HG03025 (cell line): ENCODE measurements at regions not wholly inside any gene's neighbourhood (a gene's known extent, or its start where the extent isn't known, plus 50 kb on each side); places are given as distances from the start of the nearest gene placed in this dataset.
"Not testable (repeated sequence)": the region's sequence is repeated elsewhere in the genome, so short reads cannot be mapped to it uniquely, and the experiment has no call there.

ENCODE experiments used
- ATAC-seq: cut with Tn5 transposase; IDR thresholded peaks from one replicate; pipeline ENCODE4 v1.9.1; 2021; ENCODE audit warnings: mild to moderate bottlenecking, moderate library complexity; ENCODE audit not compliant: unreplicated experiment, low FRiP score

DNA sequence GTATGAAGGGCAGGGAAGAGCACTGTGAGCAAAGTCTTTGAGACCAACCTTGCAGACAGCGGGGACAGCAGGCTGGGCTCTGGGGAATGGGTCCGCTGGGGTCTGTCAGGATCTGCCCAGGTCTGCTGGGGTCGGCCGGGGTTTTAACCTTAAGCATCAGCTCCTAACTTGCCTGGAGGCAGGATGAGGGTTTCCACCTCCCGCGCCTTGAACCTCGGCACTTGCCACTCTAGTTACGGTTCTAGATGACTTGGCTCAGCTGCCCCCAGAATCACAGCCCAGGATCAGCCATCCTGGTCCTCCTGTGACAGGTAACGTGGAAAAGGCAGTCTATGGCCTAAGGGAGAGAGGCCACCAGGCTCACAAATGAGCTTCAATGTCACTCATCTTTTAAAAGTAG lies 50.4 kb upstream of the CACUL1 start:
- no peak for ATAC-seq

DNA sequence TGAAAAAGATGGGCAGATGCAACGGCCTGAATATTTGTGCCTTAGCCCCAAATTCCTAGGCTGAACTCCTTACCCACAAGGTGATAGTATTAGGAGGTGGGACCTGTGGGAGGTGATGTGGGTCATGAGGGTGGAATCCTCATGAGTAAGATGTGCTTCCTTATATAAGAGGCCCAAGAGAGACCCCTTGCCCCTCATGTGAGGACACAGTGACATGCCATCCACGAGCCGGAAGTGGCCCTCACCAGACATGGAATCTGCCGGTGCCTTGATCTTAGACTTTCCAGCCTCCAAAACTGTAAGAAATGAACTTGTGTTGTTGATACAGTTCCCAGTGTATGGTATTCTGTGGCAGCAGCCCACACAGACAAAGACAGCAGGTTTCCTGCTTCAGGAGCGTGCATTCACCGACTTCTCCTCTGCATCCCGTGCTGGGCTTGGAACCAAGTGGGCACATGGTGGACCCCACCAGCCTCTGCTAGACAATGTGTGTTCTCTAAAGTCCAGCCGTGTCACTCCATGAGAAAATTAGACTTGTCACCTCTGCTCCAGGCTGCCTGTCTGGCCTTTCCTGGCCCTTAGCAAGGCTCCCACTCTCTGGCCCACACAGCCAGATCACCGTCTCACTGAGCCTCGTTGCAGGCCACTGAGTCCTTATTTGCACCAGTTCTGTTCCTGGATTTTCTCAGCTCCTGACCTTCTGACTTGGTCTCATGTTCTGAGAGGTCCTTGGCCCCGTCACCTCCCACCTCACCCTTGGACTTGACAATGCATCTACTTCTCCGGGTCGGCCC lies 52.9 kb upstream of the CACUL1 start:
- no peak for ATAC-seq

DNA sequence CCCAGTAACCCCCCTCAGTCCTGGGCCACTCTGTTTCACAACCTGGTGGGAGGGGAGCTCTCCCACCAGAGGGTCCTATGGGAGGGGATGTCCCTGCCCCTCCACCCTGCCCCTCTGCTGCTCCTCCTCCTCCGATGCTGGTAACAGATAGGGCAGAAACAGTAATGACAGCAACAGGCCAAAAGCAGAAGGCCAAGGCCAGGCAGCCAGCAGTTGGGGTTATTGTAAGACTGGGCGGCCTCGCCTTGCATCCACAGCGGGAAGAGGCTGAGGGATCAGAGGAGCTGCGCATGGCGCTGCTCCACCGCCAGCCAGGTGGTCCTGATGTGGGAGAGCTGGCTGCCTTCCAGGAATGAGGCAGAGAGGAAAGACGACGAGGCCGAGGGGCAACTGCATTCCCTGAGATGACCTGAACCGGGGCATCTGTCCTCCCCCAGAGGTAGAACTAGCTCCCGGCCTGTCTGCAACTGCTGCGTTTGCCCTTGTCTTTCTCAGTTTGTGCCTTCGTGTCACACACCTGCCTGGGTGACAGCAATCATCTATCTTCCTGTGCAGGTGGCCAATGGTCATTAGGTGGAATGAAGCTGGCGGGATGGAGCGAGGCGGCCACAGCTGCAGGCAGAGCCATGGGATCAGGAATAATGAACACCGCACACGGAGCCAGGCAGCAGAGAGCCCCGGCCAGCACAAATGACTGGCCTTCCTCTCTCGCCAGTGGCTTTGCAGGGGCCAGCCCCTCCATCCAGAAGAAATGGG lies 54.0 kb upstream of the CACUL1 start:
- ATAC-seq: no peak

DNA sequence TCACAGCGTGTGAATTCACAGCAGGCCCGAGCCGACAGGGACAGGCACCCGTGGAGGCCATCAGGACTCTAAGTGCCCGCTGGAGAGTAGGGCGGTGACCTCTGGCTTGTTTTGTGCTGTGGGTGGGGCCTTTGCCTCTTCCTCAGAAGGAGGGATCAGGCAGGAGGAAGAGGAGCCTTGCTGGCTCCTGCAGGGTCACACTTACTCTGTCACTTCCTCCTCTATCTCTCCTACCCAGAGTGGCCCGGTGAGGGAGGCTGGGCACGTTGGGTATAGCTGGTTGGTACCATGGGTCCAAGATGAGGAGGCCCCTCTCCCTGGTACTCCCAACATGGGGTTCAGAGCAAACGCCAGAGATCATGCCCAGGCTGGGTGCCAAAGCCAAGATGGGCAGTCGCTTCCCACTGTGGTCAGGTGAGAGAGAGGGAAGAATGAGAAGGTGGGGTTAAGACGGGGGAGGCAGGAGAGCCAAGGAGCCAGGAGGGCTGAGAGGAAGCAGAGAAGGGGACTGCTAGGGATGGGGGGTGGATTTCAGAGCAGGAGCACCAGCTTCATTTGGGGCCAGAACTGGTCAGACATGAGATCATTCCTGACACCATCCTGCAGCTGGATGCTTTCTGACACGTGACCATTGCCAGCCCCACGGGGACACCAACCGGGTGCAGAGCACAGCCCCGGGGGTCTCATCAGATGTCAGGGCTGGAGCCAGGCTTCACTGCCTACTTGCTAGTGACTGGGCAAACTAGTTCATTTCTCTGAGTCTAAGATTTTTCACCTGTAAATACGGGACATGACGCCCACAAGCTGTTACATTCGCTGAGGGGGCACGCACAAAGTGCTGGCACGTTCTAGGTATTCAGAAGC lies 54.8 kb upstream of the CACUL1 start:
- ATAC-seq: no peak

- no peak for ATAC-seq
Measured at GRCh38 chr10:118810796-118811505, 56.2 kb upstream of the CACUL1 start.

DNA sequence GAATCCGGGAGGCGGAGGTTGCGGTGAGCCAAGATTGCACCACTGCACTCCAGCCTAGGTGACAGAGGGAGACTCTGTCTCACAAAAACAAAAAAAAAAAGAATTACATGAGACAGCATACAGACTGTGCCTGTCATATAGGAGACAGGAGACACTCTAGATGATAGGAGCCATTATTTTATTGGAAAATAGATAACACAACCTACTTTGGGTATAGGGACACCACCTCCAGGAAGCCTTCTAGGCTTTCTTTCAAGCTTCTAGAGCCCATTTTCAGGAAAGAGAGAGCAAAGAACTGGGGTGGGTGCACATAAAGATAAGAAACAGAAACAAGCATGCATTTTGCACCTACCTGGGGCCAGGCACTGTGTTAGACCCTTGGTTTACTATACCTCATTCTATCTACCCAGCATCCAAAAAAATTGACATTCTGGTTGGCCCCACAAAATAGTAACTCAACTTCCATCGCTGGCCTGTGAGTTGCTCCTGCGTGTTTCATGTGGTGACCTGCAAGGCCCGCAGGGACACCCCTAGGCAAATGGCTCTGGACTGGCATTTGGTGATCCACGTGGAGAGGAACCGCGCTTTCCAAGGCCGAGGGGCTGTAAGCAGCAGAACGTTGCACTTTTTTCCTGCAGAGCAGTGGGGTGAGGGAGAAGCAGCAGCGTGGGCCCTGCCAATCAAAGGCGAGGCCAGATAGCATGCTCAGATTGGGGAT lies 57.1 kb upstream of the CACUL1 start:
- no peak for ATAC-seq

GRCh38 chr10:118812393-118812740 lies 57.6 kb upstream of the CACUL1 start:
- no peak for ATAC-seq

DNA sequence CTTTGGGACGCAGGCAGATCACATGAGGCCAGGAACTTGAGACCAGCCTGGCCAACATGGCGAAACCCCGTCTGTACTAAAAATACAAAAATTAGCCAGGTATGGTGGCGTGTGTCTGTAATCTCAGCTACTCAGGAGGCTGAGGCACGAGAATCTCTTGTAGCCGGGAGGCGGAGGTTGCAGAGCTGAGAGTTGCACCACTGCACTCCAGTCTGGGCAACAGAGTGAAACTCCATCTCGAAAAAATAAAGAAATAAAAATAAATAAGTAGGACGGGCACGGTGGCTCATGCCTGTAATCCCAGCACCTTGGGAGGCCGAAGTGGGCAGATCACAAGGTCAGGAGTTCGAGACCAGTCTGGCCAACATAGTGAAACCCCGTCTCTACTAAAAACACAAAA lies 58.2 kb upstream of the CACUL1 start:
- ATAC-seq: not testable (repeated sequence)

DNA sequence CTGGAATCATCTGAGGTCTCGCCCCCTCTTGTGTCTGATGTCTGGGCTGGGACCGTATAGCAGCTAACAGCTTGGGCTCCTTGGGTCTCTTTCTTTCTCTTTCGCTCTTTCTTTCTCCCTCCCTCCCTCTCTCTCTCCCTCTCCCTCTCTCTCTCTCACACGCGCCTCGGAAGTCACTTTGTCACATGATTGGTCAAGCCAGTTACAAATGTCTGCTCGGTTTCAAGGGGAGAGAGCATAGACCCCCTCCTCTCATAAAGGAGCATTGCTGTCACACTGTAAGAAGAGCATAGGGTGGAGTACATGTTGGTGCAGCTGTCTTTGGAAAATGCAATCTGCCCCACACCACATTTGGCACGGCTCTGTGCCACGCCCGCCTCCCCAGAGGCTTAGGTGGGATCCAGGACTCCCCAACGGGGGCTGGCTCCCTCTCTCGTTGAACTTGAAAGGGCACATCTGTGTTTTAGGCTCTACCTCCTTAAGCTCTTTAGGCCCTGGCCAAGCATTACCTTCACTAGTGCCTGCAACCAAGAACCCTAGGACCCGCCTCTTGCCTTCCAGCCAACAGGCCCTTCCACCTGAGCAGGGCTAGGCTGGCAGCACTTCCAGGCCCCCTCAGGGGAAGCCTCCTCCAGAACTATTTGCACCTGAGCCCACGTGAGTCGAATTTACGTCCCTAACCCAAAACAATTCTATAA lies 61.9 kb upstream of the CACUL1 start:
- no peak for ATAC-seq

DNA sequence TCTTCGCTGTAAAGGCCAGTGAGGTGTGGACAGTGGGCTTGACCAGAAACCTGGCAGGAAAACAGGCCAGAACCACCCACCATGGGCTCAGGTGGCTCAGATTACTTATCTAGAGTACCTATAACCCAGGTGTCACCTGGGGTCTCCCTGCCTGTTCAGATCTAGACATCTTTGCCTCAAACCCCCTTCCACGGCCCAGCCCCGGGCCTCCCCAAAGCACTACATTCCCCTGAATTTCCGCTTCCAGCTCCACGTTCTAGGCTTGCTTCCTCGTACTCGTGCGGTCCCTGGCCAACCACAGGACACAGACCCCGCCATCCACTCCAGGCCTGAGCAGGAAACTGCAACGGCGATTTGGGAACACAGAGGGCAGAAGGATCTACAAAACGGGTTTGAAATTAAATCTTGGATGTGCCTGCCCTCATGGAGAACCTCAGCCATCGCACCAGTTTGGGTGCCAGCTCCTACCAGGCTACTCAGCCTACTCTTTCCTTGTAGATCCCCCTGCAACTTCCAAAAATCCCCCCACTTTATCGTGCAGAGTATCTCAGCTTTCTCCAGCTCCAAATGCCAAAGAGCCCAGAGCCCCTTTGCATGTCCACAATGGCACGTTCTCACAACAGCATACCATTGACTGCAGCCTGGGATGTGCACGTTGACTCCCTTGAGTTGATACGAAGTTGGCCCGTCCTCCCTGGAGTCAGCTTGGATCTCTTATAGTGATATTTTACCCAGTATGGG lies 62.7 kb upstream of the CACUL1 start:
- no peak for ATAC-seq

DNA sequence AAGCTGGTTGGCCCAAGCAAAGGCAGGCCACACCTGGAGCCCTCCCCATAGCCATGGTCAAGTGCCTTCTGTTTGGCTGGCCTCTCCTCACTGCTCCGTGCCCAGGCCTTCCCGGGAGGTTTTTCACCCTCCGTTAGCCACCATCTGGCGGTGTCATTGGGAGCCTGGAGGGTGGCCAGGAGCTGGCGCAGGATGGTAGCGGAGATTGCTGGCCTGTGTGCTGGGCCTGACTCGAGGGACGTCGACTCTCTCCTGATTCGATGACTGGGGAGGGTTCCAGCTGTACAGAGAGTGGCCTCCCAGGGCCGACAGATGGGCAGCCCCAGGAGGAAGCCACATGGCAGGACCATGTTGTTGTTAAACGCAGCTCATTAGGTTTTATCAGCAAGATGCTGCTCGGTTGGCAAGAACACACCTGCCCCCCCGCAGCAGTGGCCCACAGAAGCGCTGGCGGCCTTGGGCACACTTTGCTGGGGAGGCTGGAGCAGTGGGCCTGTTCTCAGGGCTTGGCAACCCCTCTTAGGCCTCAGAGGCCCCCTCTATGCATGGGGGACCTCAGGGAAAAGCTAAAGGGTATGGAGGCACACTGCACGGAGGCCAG lies 64.0 kb upstream of the CACUL1 start:
- ATAC-seq: no peak

- ATAC-seq: no peak
Measured at GRCh38 chr10:118820326-118821116, 65.8 kb upstream of the CACUL1 start.

DNA sequence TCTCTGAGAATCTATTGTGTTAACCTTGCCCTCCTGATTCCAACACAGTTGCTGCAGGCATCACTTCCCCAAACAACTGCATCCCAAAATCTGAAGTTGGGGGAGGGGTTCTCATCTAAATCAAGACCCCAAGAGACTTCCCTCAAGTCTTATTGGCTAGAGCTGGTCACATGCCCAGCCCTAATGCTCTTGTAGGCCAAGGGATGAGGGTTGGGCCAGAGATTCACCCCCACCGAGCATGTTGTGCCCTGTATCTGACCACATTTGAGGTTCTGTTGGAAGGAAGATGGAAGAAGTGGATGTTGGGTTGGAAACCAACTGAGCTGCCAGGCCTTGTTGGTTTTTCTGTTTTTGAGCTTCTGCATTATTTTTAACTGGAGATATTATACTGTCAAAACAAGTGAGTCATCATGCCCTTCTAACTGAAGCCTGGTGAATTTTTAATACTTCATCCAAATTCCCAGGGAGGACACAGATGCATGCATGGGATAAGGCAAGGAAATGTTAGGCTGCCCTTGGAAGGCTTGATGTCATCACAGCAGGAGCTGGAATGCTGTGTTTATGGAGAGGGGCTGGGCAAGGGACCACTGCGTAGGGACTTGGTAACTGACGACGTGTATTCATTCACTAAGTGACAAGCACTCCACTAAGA lies 68.6 kb upstream of the CACUL1 start:
- no peak for ATAC-seq

DNA sequence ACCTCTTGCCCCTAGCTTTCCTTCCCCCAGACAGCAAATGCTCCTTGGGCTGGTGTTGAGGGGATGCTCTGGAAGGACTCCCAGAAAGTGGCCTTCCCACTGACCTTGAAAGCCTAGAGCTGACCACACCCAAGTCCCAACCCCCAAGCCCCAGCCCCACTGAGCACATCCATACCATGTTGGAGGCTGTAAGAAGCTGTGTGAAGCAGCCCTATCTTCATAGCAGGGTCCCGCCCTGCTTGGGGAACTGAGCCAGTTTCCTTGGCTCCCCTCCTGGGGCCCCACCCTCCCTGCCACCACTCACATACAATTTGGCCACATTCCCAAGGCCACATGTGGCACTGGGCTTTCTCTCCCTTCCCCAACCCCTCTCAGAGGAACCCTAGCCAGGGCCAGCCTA lies 72.3 kb upstream of the CACUL1 start:
- ATAC-seq: no peak

DNA sequence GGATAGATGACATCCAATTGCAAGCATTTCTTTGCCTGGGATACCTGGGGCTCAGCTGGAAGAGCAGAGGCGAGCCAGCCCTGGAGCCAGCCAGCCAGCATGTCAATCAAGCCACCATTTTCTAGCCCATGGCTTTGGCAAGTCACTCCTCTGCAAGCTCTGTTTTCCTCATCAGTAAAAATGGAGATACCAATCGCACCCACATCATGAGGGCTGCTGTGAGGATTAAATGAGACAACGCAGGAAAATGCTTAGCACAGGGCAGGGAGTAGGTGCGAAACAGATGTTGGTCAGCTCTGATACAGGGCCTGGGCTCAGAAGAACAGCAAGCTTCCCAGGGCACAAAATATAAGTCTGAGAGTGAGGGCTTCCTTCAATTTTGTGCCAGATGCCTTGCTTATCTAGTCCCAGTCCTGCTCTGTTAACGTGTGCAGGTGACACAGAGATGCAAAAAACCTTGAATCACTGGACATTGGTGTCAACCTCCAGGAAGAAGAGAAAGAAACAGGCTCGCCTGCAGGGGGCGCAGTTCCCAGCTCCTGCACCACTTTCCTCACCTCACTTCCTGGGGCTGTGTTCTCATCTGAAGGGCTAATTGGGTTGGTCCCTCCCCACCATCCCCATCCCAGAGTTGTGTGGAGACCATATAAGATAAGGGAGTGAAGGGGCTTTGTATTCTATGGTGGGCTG lies 72.8 kb upstream of the CACUL1 start:
- no peak for ATAC-seq

DNA sequence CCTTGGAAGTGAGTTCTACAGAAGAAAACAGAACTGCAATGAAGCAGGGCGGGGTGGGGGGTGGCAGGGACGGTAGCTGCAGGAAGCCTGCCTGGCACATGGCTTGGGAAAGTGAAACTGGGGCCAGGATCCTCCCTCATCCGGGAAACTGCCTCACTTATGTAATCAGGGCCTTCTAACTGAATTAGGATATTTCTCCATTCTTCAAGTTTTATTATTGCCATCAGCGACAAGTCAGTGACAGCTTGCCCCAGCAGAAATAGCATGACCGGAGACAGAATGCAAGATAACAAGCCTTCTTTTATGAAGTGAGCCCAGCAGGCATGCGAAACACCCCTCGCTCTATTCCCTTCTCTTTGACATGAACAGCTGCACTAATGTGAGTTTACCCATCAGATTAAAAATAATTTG lies 77.5 kb upstream of the CACUL1 start:
- no peak for ATAC-seq
